ENCODE measurements at regions not wholly inside any gene's neighbourhood (a gene's known extent, or its start where the extent isn't known, plus 50 kb on each side); places are given as distances from the start of the nearest gene placed in this dataset.

GRCh38 chr15:31153531-31153930 lies 52.0 kb upstream of the TRPM1 start (continued):
- TF ChIP-seq ATF3 (CRISPR knock-in tag; conservative IDR thresholded peaks at IDR 0.05) (no peak), ZNF532 (CRISPR knock-in tag; IDR thresholded peaks at IDR 0.05; ENCODE audit: borderline replicate concordance) (no peak), CREB1 (CRISPR knock-in tag; IDR thresholded peaks at IDR 0.05) (no peak), FOXP4 (CRISPR knock-in tag; IDR thresholded peaks at IDR 0.05) (no peak), ESRRA (CRISPR knock-in tag; IDR thresholded peaks at IDR 0.05; ENCODE audit: borderline replicate concordance) (no peak)
- TF ChIP-seq, protein P1, sequence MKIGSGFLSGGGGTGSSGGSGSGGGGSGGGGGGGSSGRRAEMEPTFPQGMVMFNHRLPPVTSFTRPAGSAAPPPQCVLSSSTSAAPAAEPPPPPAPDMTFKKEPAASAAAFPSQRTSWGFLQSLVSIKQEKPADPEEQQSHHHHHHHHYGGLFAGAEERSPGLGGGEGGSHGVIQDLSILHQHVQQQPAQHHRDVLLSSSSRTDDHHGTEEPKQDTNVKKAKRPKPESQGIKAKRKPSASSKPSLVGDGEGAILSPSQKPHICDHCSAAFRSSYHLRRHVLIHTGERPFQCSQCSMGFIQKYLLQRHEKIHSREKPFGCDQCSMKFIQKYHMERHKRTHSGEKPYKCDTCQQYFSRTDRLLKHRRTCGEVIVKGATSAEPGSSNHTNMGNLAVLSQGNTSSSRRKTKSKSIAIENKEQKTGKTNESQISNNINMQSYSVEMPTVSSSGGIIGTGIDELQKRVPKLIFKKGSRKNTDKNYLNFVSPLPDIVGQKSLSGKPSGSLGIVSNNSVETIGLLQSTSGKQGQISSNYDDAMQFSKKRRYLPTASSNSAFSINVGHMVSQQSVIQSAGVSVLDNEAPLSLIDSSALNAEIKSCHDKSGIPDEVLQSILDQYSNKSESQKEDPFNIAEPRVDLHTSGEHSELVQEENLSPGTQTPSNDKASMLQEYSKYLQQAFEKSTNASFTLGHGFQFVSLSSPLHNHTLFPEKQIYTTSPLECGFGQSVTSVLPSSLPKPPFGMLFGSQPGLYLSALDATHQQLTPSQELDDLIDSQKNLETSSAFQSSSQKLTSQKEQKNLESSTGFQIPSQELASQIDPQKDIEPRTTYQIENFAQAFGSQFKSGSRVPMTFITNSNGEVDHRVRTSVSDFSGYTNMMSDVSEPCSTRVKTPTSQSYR (CRISPR knock-in tag; IDR thresholded peaks at IDR 0.05), result no peak
- TF ChIP-seq, protein P2, sequence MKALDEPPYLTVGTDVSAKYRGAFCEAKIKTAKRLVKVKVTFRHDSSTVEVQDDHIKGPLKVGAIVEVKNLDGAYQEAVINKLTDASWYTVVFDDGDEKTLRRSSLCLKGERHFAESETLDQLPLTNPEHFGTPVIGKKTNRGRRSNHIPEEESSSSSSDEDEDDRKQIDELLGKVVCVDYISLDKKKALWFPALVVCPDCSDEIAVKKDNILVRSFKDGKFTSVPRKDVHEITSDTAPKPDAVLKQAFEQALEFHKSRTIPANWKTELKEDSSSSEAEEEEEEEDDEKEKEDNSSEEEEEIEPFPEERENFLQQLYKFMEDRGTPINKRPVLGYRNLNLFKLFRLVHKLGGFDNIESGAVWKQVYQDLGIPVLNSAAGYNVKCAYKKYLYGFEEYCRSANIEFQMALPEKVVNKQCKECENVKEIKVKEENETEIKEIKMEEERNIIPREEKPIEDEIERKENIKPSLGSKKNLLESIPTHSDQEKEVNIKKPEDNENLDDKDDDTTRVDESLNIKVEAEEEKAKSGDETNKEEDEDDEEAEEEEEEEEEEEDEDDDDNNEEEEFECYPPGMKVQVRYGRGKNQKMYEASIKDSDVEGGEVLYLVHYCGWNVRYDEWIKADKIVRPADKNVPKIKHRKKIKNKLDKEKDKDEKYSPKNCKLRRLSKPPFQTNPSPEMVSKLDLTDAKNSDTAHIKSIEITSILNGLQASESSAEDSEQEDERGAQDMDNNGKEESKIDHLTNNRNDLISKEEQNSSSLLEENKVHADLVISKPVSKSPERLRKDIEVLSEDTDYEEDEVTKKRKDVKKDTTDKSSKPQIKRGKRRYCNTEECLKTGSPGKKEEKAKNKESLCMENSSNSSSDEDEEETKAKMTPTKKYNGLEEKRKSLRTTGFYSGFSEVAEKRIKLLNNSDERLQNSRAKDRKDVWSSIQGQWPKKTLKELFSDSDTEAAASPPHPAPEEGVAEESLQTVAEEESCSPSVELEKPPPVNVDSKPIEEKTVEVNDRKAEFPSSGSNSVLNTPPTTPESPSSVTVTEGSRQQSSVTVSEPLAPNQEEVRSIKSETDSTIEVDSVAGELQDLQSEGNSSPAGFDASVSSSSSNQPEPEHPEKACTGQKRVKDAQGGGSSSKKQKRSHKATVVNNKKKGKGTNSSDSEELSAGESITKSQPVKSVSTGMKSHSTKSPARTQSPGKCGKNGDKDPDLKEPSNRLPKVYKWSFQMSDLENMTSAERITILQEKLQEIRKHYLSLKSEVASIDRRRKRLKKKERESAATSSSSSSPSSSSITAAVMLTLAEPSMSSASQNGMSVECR (CRISPR knock-in tag; IDR thresholded peaks at IDR 0.05; ENCODE audit: borderline replicate concordance), result no peak

DNA sequence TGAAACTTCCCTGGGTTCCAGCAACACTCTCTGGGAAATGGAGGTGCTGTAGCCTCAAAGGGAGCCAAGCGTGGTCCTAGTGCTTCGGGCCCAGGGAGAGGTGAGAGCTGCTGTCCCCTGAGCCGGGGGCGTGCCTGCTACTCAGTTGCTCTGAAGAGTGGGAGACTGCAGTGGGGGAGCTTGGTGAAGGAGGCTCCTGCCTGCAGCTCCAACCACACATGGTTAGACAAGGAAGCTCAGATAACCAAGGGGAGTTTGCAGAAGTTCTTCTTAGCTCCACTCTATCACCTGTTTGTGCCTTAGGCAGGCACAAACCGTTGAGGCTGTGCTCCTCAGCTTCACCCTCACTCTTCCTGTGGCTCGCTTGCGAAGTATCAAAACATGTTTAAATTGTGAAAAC lies 53.6 kb upstream of the TRPM1 start:
- no peak for DNase-seq (ENCODE audit: low spot score)
- Mint-ChIP-seq H3K9me3 (peaks cover 5% of the 10 kb centered on the region), H3K36me3 (peaks cover 7% of the 10 kb centered on the region), H3K4me1 (peaks cover 78% of the 10 kb centered on the region), H3K4me3 (no peak overlapping the region), H3K27me3 (ENCODE audit: low read depth) (peaks cover 3% of the 10 kb centered on the region), H3K27ac (no peak overlapping the region)
- no peak for ATAC-seq
- ChIA-PET CTCF (interaction anchor here (1.2 to 2.0 kb wide), 4 partner anchors 26 to 252 kb away, joined by 3 to 7 read pairs (median 3); no protein-coding TSS in a partner anchor), POLR2A (no interaction called here)
- TF ChIP-seq E2F1 (CRISPR knock-in tag; IDR thresholded peaks at IDR 0.05) (no peak), USF2 (CRISPR knock-in tag; IDR thresholded peaks at IDR 0.05) (no peak), SOX15 (CRISPR knock-in tag; IDR thresholded peaks at IDR 0.05) (no peak), CREM (CRISPR knock-in tag; IDR thresholded peaks at IDR 0.05) (no peak), MXD4 (CRISPR knock-in tag; IDR thresholded peaks at IDR 0.05; ENCODE audit: borderline replicate concordance) (no peak), ELF4 (CRISPR knock-in tag; IDR thresholded peaks at IDR 0.05; ENCODE audit: low read depth) (no peak), TCF7 (CRISPR knock-in tag; IDR thresholded peaks at IDR 0.05; ENCODE audit: low read depth) (no peak), GRHL2 (CRISPR knock-in tag; IDR thresholded peaks at IDR 0.05; ENCODE audit: insufficient replicate concordance, severe bottlenecking) (no peak)
- TF ChIP-seq, protein P1 (CRISPR knock-in tag; IDR thresholded peaks at IDR 0.05), result no peak

Data from WTC11 (cell line).